Osteocyte (in vitro differentiated cells): ENCODE measurements at regions not wholly inside any gene's neighbourhood (a gene's known extent, or its start where the extent isn't known, plus 50 kb on each side); places are given as distances from the start of the nearest gene placed in this dataset.

Source experiments
- DNase-seq: peaks from one replicate; pipeline ENCODE4 v3.0.0; 2021; ENCODE audit warnings: mixed read lengths; ENCODE audit not compliant: unreplicated experiment; ENCODE audit errors: extremely low spot score
- H3K27ac Mint-ChIP-seq: one replicate; pipeline ENCODE4 v1.8.0; 2021; ENCODE audit warnings: mild to moderate bottlenecking, mixed read lengths; ENCODE audit not compliant: unreplicated experiment
- H3K27me3 Mint-ChIP-seq: one replicate; pipeline ENCODE4 v1.8.0; 2021; ENCODE audit warnings: mixed read lengths; ENCODE audit not compliant: unreplicated experiment
- H3K36me3 Mint-ChIP-seq: one replicate; pipeline ENCODE4 v1.8.0; 2021; ENCODE audit warnings: mixed read lengths; ENCODE audit not compliant: unreplicated experiment
- H3K4me1 Mint-ChIP-seq: one replicate; pipeline ENCODE4 v1.8.0; 2021; ENCODE audit warnings: mixed read lengths; ENCODE audit not compliant: unreplicated experiment
- H3K4me3 Mint-ChIP-seq: one replicate; pipeline ENCODE4 v1.8.0; 2021; ENCODE audit warnings: mild to moderate bottlenecking, moderate library complexity, mixed read lengths; ENCODE audit not compliant: unreplicated experiment
- H3K9me3 Mint-ChIP-seq: one replicate; pipeline ENCODE4 v1.8.0; 2021; ENCODE audit warnings: mixed read lengths; ENCODE audit not compliant: unreplicated experiment
- CTCF ChIP-seq: fragments of 200-600 bp; sonication (generic); IDR thresholded peaks from 2 replicates; pipeline ENCODE4 v1.5.0; 2021; ENCODE audit warnings: antibody characterized with exemption, mild to moderate bottlenecking, moderate library complexity

- TF ChIP-seq CTCF, result no peak
- DNase-seq, result no peak
- Mint-ChIP-seq H3K4me1 (no peaks in the 10 kb centered on the region), H3K36me3 (no peaks in the 10 kb centered on the region), H3K27me3 (peaks cover 5% of the 10 kb centered on the region), H3K9me3 (peaks cover 6% of the 10 kb centered on the region), H3K4me3 (no peak overlapping the region), H3K27ac (no peak overlapping the region)
These were observed 137.7 kb downstream of the RCHY1 start for GRCh38 chr4:75376543-75376942.

- no peak for DNase-seq
- peaks cover 29% of the 10 kb centered on the region for H3K27me3 Mint-ChIP-seq
- no peaks in the 10 kb centered on the region for H3K36me3 Mint-ChIP-seq
- no peak overlapping the region for H3K27ac Mint-ChIP-seq
- no peaks in the 10 kb centered on the region for H3K9me3 Mint-ChIP-seq
- no peaks in the 10 kb centered on the region for H3K4me1 Mint-ChIP-seq
- no peak overlapping the region for H3K4me3 Mint-ChIP-seq
- no peak for TF ChIP-seq CTCF
These were observed 142.3 kb downstream of the RCHY1 start for GRCh38 chr4:75371915-75372314.

GRCh38 chr4:75370576-75370975 lies 143.6 kb downstream of the RCHY1 start:
- no peak for DNase-seq
- Mint-ChIP-seq H3K36me3 (no peaks in the 10 kb centered on the region), H3K9me3 (no peaks in the 10 kb centered on the region), H3K27me3 (peaks cover 29% of the 10 kb centered on the region), H3K27ac (no peak overlapping the region), H3K4me3 (no peak overlapping the region), H3K4me1 (no peaks in the 10 kb centered on the region)
- TF ChIP-seq CTCF, result no peak

GRCh38 chr4:75345423-75345822 lies 168.8 kb downstream of the RCHY1 start:
- H3K4me3 Mint-ChIP-seq, result no peak overlapping the region

GRCh38 chr4:75344915-75345314 lies 169.3 kb downstream of the RCHY1 start:
- Mint-ChIP-seq H3K9me3 (no peaks in the 10 kb centered on the region), H3K27ac (peak overlapping the region; percentile 49), H3K4me1 (peaks cover 13% of the 10 kb centered on the region), H3K36me3 (no peaks in the 10 kb centered on the region), H3K27me3 (no peaks in the 10 kb centered on the region), H3K4me3 (no peak overlapping the region)
- DNase-seq, result no peak
- TF ChIP-seq CTCF, result no peak

More at GRCh38 chr4:75345423-75345822, 168.8 kb downstream of the RCHY1 start:
- DNase-seq, result no peak
- peak overlapping the region; percentile 49 for H3K27ac Mint-ChIP-seq
- no peaks in the 10 kb centered on the region for H3K9me3 Mint-ChIP-seq
- no peak for TF ChIP-seq CTCF
- peaks cover 13% of the 10 kb centered on the region for H3K4me1 Mint-ChIP-seq
- H3K27me3 Mint-ChIP-seq, result no peaks in the 10 kb centered on the region
- no peaks in the 10 kb centered on the region for H3K36me3 Mint-ChIP-seq
